Transverse colon (tissue), 4 donors: ENCODE measurements at regions not wholly inside any gene's neighbourhood (a gene's known extent, or its start where the extent isn't known, plus 50 kb on each side); places are given as distances from the start of the nearest gene placed in this dataset.

Experiments used
- DNase-seq: peaks from one replicate; pipeline ENCODE4 v3.0.0-alpha.2; 2019
- H3K27ac ChIP-seq, 4 donors: fragments of 200-600 bp; sonication (generic); 2 replicates each; pipeline ENCODE4 v1.5.1; 2016 to 2018; ENCODE audit warnings: inconsistent platforms in 4 of 4
- H3K27me3 ChIP-seq: fragments of 200-600 bp; sonication (generic); 2 replicates; pipeline ENCODE4 v1.5.1; 2017; ENCODE audit warnings: inconsistent platforms
- H3K36me3 ChIP-seq, 4 donors: fragments of 200-600 bp; sonication (generic); 2 replicates each; pipeline ENCODE4 v1.5.1; 2017 to 2019; ENCODE audit warnings: inconsistent platforms in 4 of 4
- H3K4me1 ChIP-seq, 4 donors: fragments of 200-600 bp; sonication (generic); 2 replicates each; pipeline ENCODE4 v1.5.1; 2017 to 2020; ENCODE audit warnings: inconsistent platforms in 4 of 4
- H3K4me3 ChIP-seq, 4 donors: fragments of 200-600 bp; sonication (generic); 1 replicate in 1 of 4; 2 replicates in 3 of 4; pipeline versions ENCODE4 v1.5.1 to v1.6.1; 2017 to 2019; ENCODE audit warnings: inconsistent platforms in 4 of 4
- H3K9me3 ChIP-seq, 2 donors: fragments of 200-600 bp; sonication (generic); 2 replicates each; pipeline ENCODE4 v1.5.1; 2017 to 2019; ENCODE audit warnings: inconsistent platforms in 2 of 2
- EP300 ChIP-seq: sonication (generic); formaldehyde crosslinking; IDR thresholded peaks from one replicate; pipeline ENCODE4 v1.6.1; 2017; ENCODE audit warnings: antibody characterized with exemption, low read depth
- POLR2A ChIP-seq: fragments of 450-650 bp; IDR thresholded peaks from one replicate; pipeline ENCODE4 v1.6.1; 2016; ENCODE audit warnings: antibody characterized with exemption, mild to moderate bottlenecking, moderate library complexity
- POLR2AphosphoS5 ChIP-seq, 3 donors: sonication (generic); formaldehyde crosslinking; IDR thresholded peaks; one replicate each; pipeline ENCODE4 v1.6.1; 2016; ENCODE audit warnings: antibody characterized with exemption in 3 of 3
- WGBS, 2 donors: methylation state at CpG; one replicate each; pipeline ENCODE4 v1.1.5; 2018; ENCODE audit warnings: low coverage in 1 of 2; 5-methylcytosine and 5-hydroxymethylcytosine counted together
- in situ Hi-C, 4 donors: fragments of 200-750 bp; cut with MboI; loops; one replicate each; pipeline versions ENCODE4 v1.15.0 to v1.15.1; 2017; ENCODE audit warnings: low sequenced_read_pairs in 3 of 4, low pct_ligation_motif_present in 1 of 4, low pct_unique_long_range_greater_than_20kb in 1 of 4
- intact Hi-C: fragments of 100-400 bp; cut with DNase I; formaldehyde crosslinking; loops from one replicate; pipeline ENCODE4 v1.15.1; 2023; ENCODE audit warnings: low total_unique reads
- TF ChIP-seq, protein P1 (sequence below), 5 experiments: fragments of 200-600 bp in 3 of 5; fragments of 450-650 bp in 2 of 5; sonication (generic) in 3 of 5; IDR thresholded peaks; 1 replicate in 2 of 5; 2 replicates in 3 of 5; pipeline ENCODE4 v1.5.1; 2016 to 2017; ENCODE audit warnings: antibody characterized with exemption in 5 of 5, inconsistent platforms in 3 of 5, mild to moderate bottlenecking in 2 of 5, moderate library complexity in 1 of 5

GRCh38 chr12:73017981-73018380, 745.8 kb downstream of the TRHDE start:
- intact Hi-C loops (no loop called here), in situ Hi-C loops (no loop called here)
- Histone ChIP-seq H3K27ac (no peak overlapping the region), H3K4me3 (no peak overlapping the region), H3K36me3 (no peaks in the 10 kb centered on the region), H3K27me3 (no peaks in the 10 kb centered on the region), H3K9me3 (peaks cover 0 to 5% of the 10 kb centered on the region in 2 donors), H3K4me1 (no peaks in the 10 kb centered on the region)
- no peak for DNase-seq
- TF ChIP-seq POLR2AphosphoS5 (IDR thresholded peaks at IDR 0.05) = no peak
- no peak for TF ChIP-seq EP300
- TF ChIP-seq, protein P1, sequence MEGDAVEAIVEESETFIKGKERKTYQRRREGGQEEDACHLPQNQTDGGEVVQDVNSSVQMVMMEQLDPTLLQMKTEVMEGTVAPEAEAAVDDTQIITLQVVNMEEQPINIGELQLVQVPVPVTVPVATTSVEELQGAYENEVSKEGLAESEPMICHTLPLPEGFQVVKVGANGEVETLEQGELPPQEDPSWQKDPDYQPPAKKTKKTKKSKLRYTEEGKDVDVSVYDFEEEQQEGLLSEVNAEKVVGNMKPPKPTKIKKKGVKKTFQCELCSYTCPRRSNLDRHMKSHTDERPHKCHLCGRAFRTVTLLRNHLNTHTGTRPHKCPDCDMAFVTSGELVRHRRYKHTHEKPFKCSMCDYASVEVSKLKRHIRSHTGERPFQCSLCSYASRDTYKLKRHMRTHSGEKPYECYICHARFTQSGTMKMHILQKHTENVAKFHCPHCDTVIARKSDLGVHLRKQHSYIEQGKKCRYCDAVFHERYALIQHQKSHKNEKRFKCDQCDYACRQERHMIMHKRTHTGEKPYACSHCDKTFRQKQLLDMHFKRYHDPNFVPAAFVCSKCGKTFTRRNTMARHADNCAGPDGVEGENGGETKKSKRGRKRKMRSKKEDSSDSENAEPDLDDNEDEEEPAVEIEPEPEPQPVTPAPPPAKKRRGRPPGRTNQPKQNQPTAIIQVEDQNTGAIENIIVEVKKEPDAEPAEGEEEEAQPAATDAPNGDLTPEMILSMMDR (IDR thresholded peaks at IDR 0.05) = no peak
- TF ChIP-seq POLR2A = no peak

DNA sequence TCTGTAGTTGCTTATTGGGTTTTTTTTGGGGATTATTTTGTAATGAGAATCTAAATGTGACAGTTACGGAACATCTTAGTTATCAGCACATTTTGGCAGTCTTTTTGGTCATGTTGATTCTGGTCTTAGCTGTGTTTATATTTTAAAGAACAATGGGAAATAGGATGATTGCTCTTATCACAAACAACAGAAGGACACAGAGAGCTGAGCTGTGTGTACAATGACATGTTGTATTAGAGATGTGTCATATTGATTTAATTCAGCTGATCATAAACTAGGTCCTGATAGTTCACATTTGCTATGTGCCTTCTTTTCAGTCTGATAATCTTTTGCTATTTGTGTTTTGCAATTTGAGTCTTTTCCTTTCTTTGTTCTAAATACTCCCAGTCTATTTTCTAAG, 781.7 kb downstream of the TRHDE start:
- Histone ChIP-seq H3K36me3 (no peaks in the 10 kb centered on the region), H3K4me3 (no peak overlapping the region), H3K4me1 (no peaks in the 10 kb centered on the region), H3K27ac (no peak overlapping the region), H3K9me3 (no peaks in the 10 kb centered on the region), H3K27me3 (no peaks in the 10 kb centered on the region)
- no peak for DNase-seq
- in situ Hi-C loops = no loop called here
- TF ChIP-seq EP300 = no peak
- TF ChIP-seq POLR2AphosphoS5 (IDR thresholded peaks at IDR 0.05) = no peak
- TF ChIP-seq, protein P1 (IDR thresholded peaks at IDR 0.05) = no peak
- no peak for TF ChIP-seq POLR2A
- intact Hi-C loops = no loop called here
- WGBS, 2 donors = 82 to 83% methylated on average over 1 of the region's 1 CpG

- H3K27me3 ChIP-seq = no peaks in the 10 kb centered on the region
- no peaks in the 10 kb centered on the region for H3K4me1 ChIP-seq
- WGBS, 2 donors = 80 to 90% methylated on average over 1 to 8 of the region's 8 CpGs
- no peak overlapping the region for H3K4me3 ChIP-seq
- intact Hi-C loops (no loop called here), in situ Hi-C loops (no loop called here)
- peaks cover 0 to 4% of the 10 kb centered on the region in 2 donors for H3K9me3 ChIP-seq
- H3K27ac ChIP-seq = no peak overlapping the region
- no peak for DNase-seq
- no peak for TF ChIP-seq POLR2A
- TF ChIP-seq EP300 = no peak
- TF ChIP-seq POLR2AphosphoS5 (IDR thresholded peaks at IDR 0.05) = no peak
- TF ChIP-seq, protein P1 (IDR thresholded peaks at IDR 0.05) = no peak
- no peaks in the 10 kb centered on the region for H3K36me3 ChIP-seq
These were observed 785.3 kb downstream of the TRHDE start for GRCh38 chr12:73057428-73057827.

DNA sequence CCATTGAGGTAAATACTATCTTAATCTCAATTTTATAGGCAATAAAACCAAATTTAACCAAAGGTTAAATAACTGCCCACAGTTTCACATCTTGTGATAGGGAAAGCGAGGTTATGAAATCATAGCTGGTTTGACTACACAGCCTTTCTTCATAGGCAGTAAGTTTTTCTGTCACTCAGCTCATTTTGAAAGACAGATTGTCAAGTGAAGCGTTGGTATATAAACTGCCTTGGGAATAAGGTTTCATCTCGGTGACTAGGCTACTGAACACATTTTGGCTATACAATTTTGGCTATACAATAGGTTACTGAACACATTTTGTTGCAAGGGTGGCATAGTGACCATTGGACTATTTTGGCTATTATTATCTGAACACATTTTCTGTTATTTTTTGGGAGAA, 793.7 kb downstream of the TRHDE start:
- TF ChIP-seq POLR2AphosphoS5 (IDR thresholded peaks at IDR 0.05) (no peak), POLR2A (no peak), EP300 (no peak)
- TF ChIP-seq, protein P1 (IDR thresholded peaks at IDR 0.05) = no peak
- Histone ChIP-seq H3K27me3 (no peaks in the 10 kb centered on the region), H3K36me3 (no peaks in the 10 kb centered on the region), H3K4me1 (no peaks in the 10 kb centered on the region), H3K27ac (no peak overlapping the region), H3K4me3 (no peak overlapping the region), H3K9me3 (peaks cover 0 to under 1% of the 10 kb centered on the region in 2 donors)
- in situ Hi-C loops (no loop called here), intact Hi-C loops (no loop called here)
- 86 to 100% methylated on average over 2 to 3 of the region's 3 CpGs for WGBS, 2 donors
- DNase-seq = no peak
